SK-N-MC (cell line): ENCODE measurements at regions not wholly inside any gene's neighbourhood (a gene's known extent, or its start where the extent isn't known, plus 50 kb on each side); places are given as distances from the start of the nearest gene placed in this dataset.

ENCODE experiments used
- EZH2 ChIP-seq: fragments of 200-600 bp; sonication (generic); IDR thresholded peaks from one replicate; pipeline ENCODE4 v1.6.1; 2017; ENCODE audit warnings: antibody characterized with exemption
- FOXP2 ChIP-seq: optimal IDR thresholded peaks from 2 replicates; pipeline ENCODE3; 2011; ENCODE audit warnings: mild to moderate bottlenecking, moderate library complexity; ENCODE audit not compliant: insufficient read depth; ENCODE audit errors: extremely low read length, control extremely low read depth
- POLR2AphosphoS5 ChIP-seq: IDR thresholded peaks from 2 replicates; pipeline ENCODE4 v1.6.1; 2012; ENCODE audit warnings: mild to moderate bottlenecking, low read depth, low read length, borderline replicate concordance

- TF ChIP-seq EZH2 (no peak), POLR2AphosphoS5 (no peak), FOXP2 (no peak)
Measured at GRCh38 chr5:96602776-96603175, 59.4 kb upstream of the CAST start.
